H9 (cell line): ENCODE measurements at regions not wholly inside any gene's neighbourhood (a gene's known extent, or its start where the extent isn't known, plus 50 kb on each side); places are given as distances from the start of the nearest gene placed in this dataset.

Source experiments
- DNase-seq: peaks from one replicate; pipeline ENCODE4 v3.0.0-alpha.2; 2017
- H2AFZ ChIP-seq: one replicate; pipeline ENCODE4 v1.6.1; 2013; ENCODE audit warnings: mild to moderate bottlenecking, low read length, control low read depth, moderate library complexity
- H2AK5ac ChIP-seq: 2 replicates; pipeline ENCODE4 v1.6.1; 2013; ENCODE audit warnings: low read length, control low read depth, mixed read lengths; ENCODE audit not compliant: insufficient read length
- H2BK120ac ChIP-seq: one replicate; pipeline ENCODE4 v1.6.1; 2013; ENCODE audit warnings: low read depth, mild to moderate bottlenecking, low read length, control low read depth, inconsistent platforms; ENCODE audit not compliant: poor library complexity, severe bottlenecking
- H2BK12ac ChIP-seq: 2 replicates; pipeline ENCODE4 v1.6.1; 2013; ENCODE audit warnings: low read length, control low read depth, mixed read lengths, low read depth; ENCODE audit not compliant: insufficient read length
- H2BK15ac ChIP-seq: 2 replicates; pipeline ENCODE4 v1.6.1; 2013; ENCODE audit warnings: low read depth, low read length, control low read depth
- H2BK20ac ChIP-seq: one replicate; pipeline ENCODE4 v1.6.1; 2013; ENCODE audit warnings: low read depth, mild to moderate bottlenecking, low read length, control low read depth, inconsistent platforms; ENCODE audit not compliant: poor library complexity, severe bottlenecking
- H2BK5ac ChIP-seq: 2 replicates; pipeline ENCODE4 v1.6.1; 2013; ENCODE audit warnings: low read length, control low read depth, mixed read lengths; ENCODE audit not compliant: insufficient read length
- H3K14ac ChIP-seq: 2 replicates; pipeline ENCODE4 v1.6.1; 2013; ENCODE audit warnings: low read length, control low read depth; ENCODE audit not compliant: insufficient read depth
- H3K18ac ChIP-seq: 2 replicates; pipeline ENCODE4 v1.6.1; 2013; ENCODE audit warnings: low read depth, mild to moderate bottlenecking, mixed read lengths, low read length, control low read depth; ENCODE audit not compliant: insufficient read length
- H3K23ac ChIP-seq: 2 replicates; pipeline ENCODE4 v1.6.1; 2013; ENCODE audit warnings: low read length, control low read depth, mixed read lengths, low read depth; ENCODE audit not compliant: insufficient read length
- H3K23me2 ChIP-seq: 2 replicates; pipeline ENCODE4 v1.6.1; 2013; ENCODE audit warnings: low read depth, mild to moderate bottlenecking, mixed read lengths, low read length, control low read depth; ENCODE audit not compliant: insufficient read length, poor library complexity, severe bottlenecking
- H3K27ac ChIP-seq: 2 replicates; pipeline ENCODE4 v1.5.1; 2013; ENCODE audit warnings: low read length, control low read depth, mixed read lengths, low read depth; ENCODE audit not compliant: insufficient read length
- H3K27me3 ChIP-seq: 2 replicates; pipeline ENCODE4 v1.6.1; 2013; ENCODE audit warnings: low read length, control low read depth, inconsistent platforms; ENCODE audit not compliant: insufficient read depth
- H3K4ac ChIP-seq: 2 replicates; pipeline ENCODE4 v1.6.1; 2013; ENCODE audit warnings: low read depth, mild to moderate bottlenecking, control low read depth, inconsistent platforms, low read length, moderate library complexity
- H3K4me1 ChIP-seq: 2 replicates; pipeline ENCODE4 v1.6.1; 2013; ENCODE audit warnings: low read length, control low read depth, inconsistent platforms; ENCODE audit not compliant: insufficient read depth
- H3K4me2 ChIP-seq: 2 replicates; pipeline ENCODE4 v1.6.1; 2013; ENCODE audit warnings: low read length, control low read depth, mixed read lengths; ENCODE audit not compliant: insufficient read length, insufficient read depth
- H3K56ac ChIP-seq: 2 replicates; pipeline ENCODE4 v1.6.1; 2013; ENCODE audit warnings: low read depth, mild to moderate bottlenecking, mixed read lengths, low read length, control low read depth; ENCODE audit not compliant: insufficient read length
- H3K79me1 ChIP-seq: 2 replicates; pipeline ENCODE4 v1.6.1; 2013; ENCODE audit warnings: low read depth, mild to moderate bottlenecking, moderate library complexity, low read length, control low read depth, inconsistent platforms; ENCODE audit not compliant: insufficient read depth, poor library complexity, severe bottlenecking
- H3K79me2 ChIP-seq: 2 replicates; pipeline ENCODE4 v1.6.1; 2013; ENCODE audit warnings: low read length, control low read depth, inconsistent platforms; ENCODE audit not compliant: insufficient read depth
- H3K9ac ChIP-seq: 2 replicates; pipeline ENCODE4 v1.6.1; 2013; ENCODE audit warnings: low read length, control low read depth, mixed read lengths; ENCODE audit not compliant: insufficient read length; ENCODE audit errors: extremely low read depth
- H3K9me3 ChIP-seq: one replicate; pipeline ENCODE4 v1.6.1; 2013; ENCODE audit warnings: low read depth, low read length, inconsistent platforms; ENCODE audit not compliant: control insufficient read depth
- H3T11ph ChIP-seq: one replicate; pipeline ENCODE4 v1.6.1; 2013; ENCODE audit warnings: mild to moderate bottlenecking, low read length, control low read depth, inconsistent platforms
- H4K20me1 ChIP-seq: one replicate; pipeline ENCODE4 v1.6.1; 2013; ENCODE audit not compliant: control insufficient read depth, insufficient read length, insufficient read depth
- H4K5ac ChIP-seq: 2 replicates; pipeline ENCODE4 v1.6.1; 2013; ENCODE audit warnings: low read depth, mild to moderate bottlenecking, mixed read lengths, low read length, control low read depth; ENCODE audit not compliant: insufficient read length
- H4K8ac ChIP-seq: replicated peaks from 2 replicates; pipeline ENCODE4 v1.6.1; 2013; ENCODE audit warnings: low read length, control low read depth, mixed read lengths, low read depth; ENCODE audit not compliant: insufficient read length
- H4K91ac ChIP-seq: 2 replicates; pipeline ENCODE4 v1.6.1; 2013; ENCODE audit warnings: low read depth, mild to moderate bottlenecking, moderate library complexity, mixed read lengths, low read length, control low read depth; ENCODE audit not compliant: insufficient read length
- H3K27ac Mint-ChIP-seq, 3 experiments: 2 replicates in 2 of 3; 3 replicates in 1 of 3; pipeline ENCODE4 v1.8.0; 2020 to 2021; ENCODE audit warnings: mixed read lengths in 3 of 3, mild to moderate bottlenecking in 1 of 3, moderate library complexity in 1 of 3
- H3K27me3 Mint-ChIP-seq: 2 replicates; pipeline ENCODE4 v1.8.0; 2021; ENCODE audit warnings: low read depth, mild to moderate bottlenecking, moderate library complexity, mixed read lengths
- H3K36me3 Mint-ChIP-seq, 3 experiments: 2 replicates in 2 of 3; 3 replicates in 1 of 3; pipeline ENCODE4 v1.8.0; 2020 to 2021; ENCODE audit warnings: low read depth in 3 of 3, mixed read lengths in 3 of 3; ENCODE audit not compliant: insufficient read depth in 1 of 3
- H3K4me1 Mint-ChIP-seq, 2 experiments: 2 replicates each; pipeline ENCODE4 v1.8.0; 2020; ENCODE audit warnings: mixed read lengths in 2 of 2
- H3K4me3 Mint-ChIP-seq, 2 experiments: 2 replicates in 1 of 2; 3 replicates in 1 of 2; pipeline ENCODE4 v1.8.0; 2020 to 2021; ENCODE audit warnings: mild to moderate bottlenecking in 2 of 2, mixed read lengths in 2 of 2, moderate library complexity in 1 of 2
- H3K9me3 Mint-ChIP-seq, 2 experiments: 2 replicates in 1 of 2; 3 replicates in 1 of 2; pipeline ENCODE4 v1.8.0; 2020; ENCODE audit warnings: mild to moderate bottlenecking in 2 of 2, mixed read lengths in 2 of 2, moderate library complexity in 1 of 2
- CTCF ChIP-seq: fragments of 200-600 bp; sonication (generic); conservative IDR thresholded peaks from 3 replicates; pipeline ENCODE4 v1.8.0; 2021; ENCODE audit warnings: antibody characterized with exemption, mild to moderate bottlenecking
- WGBS: extraction: QIAGEN DNeasy Blood & Tissue Kit; methylation state at CpG from one replicate; pipeline ENCODE4 v1.1.7; 2013; ENCODE audit warnings: missing lambda C conversion rate, low lambda C conversion rate, mixed read lengths; ENCODE audit not compliant: insufficient read length; ENCODE audit errors: extremely low coverage; 5-methylcytosine and 5-hydroxymethylcytosine counted together

GRCh38 chr2:118527571-118527970, 319.9 kb downstream of the EN1 start:
- WGBS, result no CpG with 5 or more reads among the region's 4 CpGs
- Histone ChIP-seq H3T11ph (no peak overlapping the region), H4K20me1 (no peaks in the 10 kb centered on the region), H3K4me1 (peaks cover 19% of the 10 kb centered on the region; the same call in 1 of the 2 replicates), H3K9ac (no peak overlapping the region), H3K23me2 (no peaks in the 10 kb centered on the region), H2AFZ (no peak overlapping the region), H3K4ac (no peak overlapping the region), H3K18ac (no peak overlapping the region), H3K27me3 (no peaks in the 10 kb centered on the region; the same call in 1 of the 2 replicates), H3K79me2 (no peaks in the 10 kb centered on the region), H4K91ac (no peak overlapping the region), H3K79me1 (no peaks in the 10 kb centered on the region), H3K14ac (no peak overlapping the region), H4K5ac (no peak overlapping the region), H2BK12ac (no peak overlapping the region), H3K23ac (no peak overlapping the region), H2BK120ac (no peak overlapping the region), H3K9me3 (no peaks in the 10 kb centered on the region), H3K27ac (no peak overlapping the region), H2AK5ac (no peak overlapping the region), H2BK15ac (no peak overlapping the region), H2BK20ac (no peak overlapping the region), H4K8ac (no peak overlapping the region), H3K4me2 (no peak overlapping the region), H2BK5ac (no peak overlapping the region), H3K56ac (no peak overlapping the region)
- Mint-ChIP-seq H3K27ac (no peak overlapping the region), H3K4me1 (peaks cover 30 to 36% of the 10 kb centered on the region in 2 experiments), H3K4me3 (no peak overlapping the region), H3K9me3 (peaks cover under 1 to 4% of the 10 kb centered on the region in 2 experiments; a peak in 3 of 5 replicates), H3K36me3 (peaks cover 0 to 4% (median 3%) of the 10 kb centered on the region in 3 experiments; a peak in 2 of 7 replicates), H3K27me3 (peaks cover 9% of the 10 kb centered on the region; the same call in 1 of the 2 replicates)
- TF ChIP-seq CTCF, result no peak
- no peak for DNase-seq
